RCC 7860 (cell line): ENCODE measurements at regions not wholly inside any gene's neighbourhood (a gene's known extent, or its start where the extent isn't known, plus 50 kb on each side); places are given as distances from the start of the nearest gene placed in this dataset.

Source experiments
- DNase-seq: peaks from one replicate; pipeline ENCODE4 v3.0.0-alpha.2; 2015; ENCODE audit warnings: low spot score
- FAIRE-seq: peaks from 2 replicates; lab custom pipeline; 2012; peaks lifted over from hg19 to GRCh38; lab: Jason Lieb, UNC

- DNase-seq (no peak), FAIRE-seq (no peak)
These were observed 411.7 kb upstream of the SLC24A2 start for GRCh38 chr9:20200581-20200980.

GRCh38 chr9:20199111-20199510, 410.3 kb upstream of the SLC24A2 start:
- FAIRE-seq (no peak), DNase-seq (no peak)

- no peak for FAIRE-seq
- DNase-seq: no peak
These were observed 409.3 kb upstream of the SLC24A2 start for GRCh38 chr9:20197976-20198685.

- no peak for DNase-seq
- FAIRE-seq: no peak
These were observed 402.5 kb upstream of the SLC24A2 start for GRCh38 chr9:20191228-20191840.

- FAIRE-seq: no peak
- DNase-seq: no peak
These were observed 401.0 kb upstream of the SLC24A2 start for GRCh38 chr9:20189871-20190270.

GRCh38 chr9:20188616-20189369, 400.0 kb upstream of the SLC24A2 start:
- no peak for FAIRE-seq
- DNase-seq: no peak

GRCh38 chr9:20187318-20187717, 398.5 kb upstream of the SLC24A2 start:
- DNase-seq (no peak), FAIRE-seq (no peak)

- FAIRE-seq (no peak), DNase-seq (no peak)
These were observed 398.0 kb upstream of the SLC24A2 start for GRCh38 chr9:20186823-20187222.

- no peak for DNase-seq
- no peak for FAIRE-seq
These were observed 397.4 kb upstream of the SLC24A2 start for GRCh38 chr9:20186231-20186630.

- FAIRE-seq (no peak), DNase-seq (no peak)
These were observed 395.7 kb upstream of the SLC24A2 start for GRCh38 chr9:20184541-20184940.

- FAIRE-seq (no peak), DNase-seq (no peak)
These were observed 389.8 kb upstream of the SLC24A2 start for GRCh38 chr9:20178679-20179078.

GRCh38 chr9:20178197-20178596, 389.4 kb upstream of the SLC24A2 start:
- FAIRE-seq (no peak), DNase-seq (no peak)

GRCh38 chr9:20170122-20170521, 381.3 kb upstream of the SLC24A2 start:
- no peak for DNase-seq
- FAIRE-seq: no peak

GRCh38 chr9:20152151-20152725, 363.4 kb upstream of the SLC24A2 start:
- no peak for FAIRE-seq

GRCh38 chr9:20148416-20148815, 359.6 kb upstream of the SLC24A2 start:
- FAIRE-seq: no peak
- DNase-seq: no peak

More at GRCh38 chr9:20152151-20152725, 363.4 kb upstream of the SLC24A2 start:
- DNase-seq: no peak

- DNase-seq: no peak
These were observed 355.4 kb upstream of the SLC24A2 start for GRCh38 chr9:20144197-20144596.

GRCh38 chr9:20139763-20140290, 351.0 kb upstream of the SLC24A2 start:
- no peak for FAIRE-seq
- DNase-seq: no peak

More at GRCh38 chr9:20144197-20144596, 355.4 kb upstream of the SLC24A2 start:
- FAIRE-seq: no peak

- FAIRE-seq: no peak
- DNase-seq: no peak
These were observed 350.0 kb upstream of the SLC24A2 start for GRCh38 chr9:20138841-20139240.

- FAIRE-seq (no peak), DNase-seq (no peak)
These were observed 349.3 kb upstream of the SLC24A2 start for GRCh38 chr9:20138116-20138515.

GRCh38 chr9:20137425-20137824, 348.6 kb upstream of the SLC24A2 start:
- DNase-seq (no peak), FAIRE-seq (no peak)

GRCh38 chr9:20135119-20135697, 346.4 kb upstream of the SLC24A2 start:
- DNase-seq (no peak), FAIRE-seq (peak; percentile 83)
